ENCODE measurements at regions not wholly inside any gene's neighbourhood (a gene's known extent, or its start where the extent isn't known, plus 50 kb on each side); places are given as distances from the start of the nearest gene placed in this dataset.
A peak's percentile ranks its signal among the peaks of the same experiment; 100 is the strongest.

DNA sequence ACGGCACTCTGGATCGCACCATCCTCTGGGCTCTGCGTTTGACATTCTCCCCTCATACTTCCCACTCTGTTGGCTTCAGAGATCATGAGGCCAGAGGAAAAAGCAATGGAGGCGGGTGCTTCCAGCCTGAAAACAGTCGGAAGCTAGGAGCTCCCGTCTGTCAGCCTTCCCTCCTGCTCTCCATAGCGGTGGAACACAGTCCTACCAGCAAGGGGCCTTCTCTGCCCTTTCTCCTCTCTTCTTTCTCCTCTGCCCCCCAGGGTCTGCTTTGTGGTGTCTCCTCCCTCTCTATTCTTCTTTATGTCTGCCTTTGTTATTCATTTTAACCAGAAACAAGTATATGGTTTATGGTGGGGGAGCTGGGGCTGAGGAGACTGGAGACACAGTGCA lies 152.5 kb upstream of the NFIB start:
- DNase-seq (no peak), ATAC-seq (no peak)
- H3K27ac ChIP-seq = no peak overlapping the region
- no peak overlapping the region for H3K4me3 ChIP-seq
- TF ChIP-seq, protein P1, sequence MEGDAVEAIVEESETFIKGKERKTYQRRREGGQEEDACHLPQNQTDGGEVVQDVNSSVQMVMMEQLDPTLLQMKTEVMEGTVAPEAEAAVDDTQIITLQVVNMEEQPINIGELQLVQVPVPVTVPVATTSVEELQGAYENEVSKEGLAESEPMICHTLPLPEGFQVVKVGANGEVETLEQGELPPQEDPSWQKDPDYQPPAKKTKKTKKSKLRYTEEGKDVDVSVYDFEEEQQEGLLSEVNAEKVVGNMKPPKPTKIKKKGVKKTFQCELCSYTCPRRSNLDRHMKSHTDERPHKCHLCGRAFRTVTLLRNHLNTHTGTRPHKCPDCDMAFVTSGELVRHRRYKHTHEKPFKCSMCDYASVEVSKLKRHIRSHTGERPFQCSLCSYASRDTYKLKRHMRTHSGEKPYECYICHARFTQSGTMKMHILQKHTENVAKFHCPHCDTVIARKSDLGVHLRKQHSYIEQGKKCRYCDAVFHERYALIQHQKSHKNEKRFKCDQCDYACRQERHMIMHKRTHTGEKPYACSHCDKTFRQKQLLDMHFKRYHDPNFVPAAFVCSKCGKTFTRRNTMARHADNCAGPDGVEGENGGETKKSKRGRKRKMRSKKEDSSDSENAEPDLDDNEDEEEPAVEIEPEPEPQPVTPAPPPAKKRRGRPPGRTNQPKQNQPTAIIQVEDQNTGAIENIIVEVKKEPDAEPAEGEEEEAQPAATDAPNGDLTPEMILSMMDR (IDR thresholded peaks at IDR 0.05) = no peak
- H3K4me1 ChIP-seq = no peaks in the 10 kb centered on the region
- H3K9me3 ChIP-seq = no peaks in the 10 kb centered on the region
- intact Hi-C loops (cut with DNase I) = no loop called here
- no peaks in the 10 kb centered on the region for H3K27me3 ChIP-seq
- no peaks in the 10 kb centered on the region for H3K36me3 ChIP-seq

DNA sequence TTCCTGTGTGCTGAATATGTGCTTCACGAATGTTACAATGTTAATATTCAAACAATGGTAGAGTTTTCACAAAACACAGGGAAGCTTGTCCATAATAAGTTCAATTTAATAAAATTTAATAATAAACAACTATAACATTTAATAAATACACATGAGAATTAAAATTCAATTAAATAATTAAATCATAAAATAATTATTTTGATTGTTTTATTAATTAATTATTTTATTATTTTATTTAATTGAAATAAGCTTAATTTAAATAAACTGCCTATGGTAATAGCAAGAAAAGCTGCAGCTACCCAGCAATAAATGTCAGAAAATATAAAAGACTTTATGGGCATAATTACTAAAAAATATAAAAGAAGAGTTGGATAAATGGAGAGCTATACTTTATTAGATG lies 149.0 kb upstream of the NFIB start:
- Histone ChIP-seq H3K4me1 (no peaks in the 10 kb centered on the region), H3K9me3 (no peaks in the 10 kb centered on the region), H3K27ac (no peak overlapping the region), H3K27me3 (no peaks in the 10 kb centered on the region), H3K4me3 (no peak overlapping the region), H3K36me3 (no peaks in the 10 kb centered on the region)
- DNase-seq = no peak
- TF ChIP-seq, protein P1 (IDR thresholded peaks at IDR 0.05) = no peak
- ATAC-seq = no peak
- intact Hi-C loops (cut with DNase I) = no loop called here

DNA sequence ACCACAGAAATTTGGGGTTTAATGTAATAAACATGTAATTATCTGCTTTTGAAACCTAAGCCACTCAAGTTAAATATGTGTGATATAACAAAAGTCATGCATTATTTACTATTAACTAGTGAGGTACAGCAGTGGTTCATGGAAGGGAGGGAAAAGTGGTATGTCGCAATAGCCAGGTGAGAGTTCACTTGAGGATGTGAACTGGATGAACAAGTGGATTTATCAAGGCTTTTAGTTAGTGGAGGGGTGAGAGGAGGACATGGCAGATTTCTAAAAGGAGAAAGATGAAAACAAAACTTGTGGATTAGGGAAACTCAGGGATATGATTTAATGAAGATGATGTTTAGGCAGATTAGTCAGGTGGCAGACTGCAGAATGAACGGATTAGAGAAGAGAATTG lies 141.3 kb upstream of the NFIB start:
- TF ChIP-seq, protein P1 (IDR thresholded peaks at IDR 0.05) = no peak
- no peak for DNase-seq
- peak; percentile 49 for ATAC-seq

DNA sequence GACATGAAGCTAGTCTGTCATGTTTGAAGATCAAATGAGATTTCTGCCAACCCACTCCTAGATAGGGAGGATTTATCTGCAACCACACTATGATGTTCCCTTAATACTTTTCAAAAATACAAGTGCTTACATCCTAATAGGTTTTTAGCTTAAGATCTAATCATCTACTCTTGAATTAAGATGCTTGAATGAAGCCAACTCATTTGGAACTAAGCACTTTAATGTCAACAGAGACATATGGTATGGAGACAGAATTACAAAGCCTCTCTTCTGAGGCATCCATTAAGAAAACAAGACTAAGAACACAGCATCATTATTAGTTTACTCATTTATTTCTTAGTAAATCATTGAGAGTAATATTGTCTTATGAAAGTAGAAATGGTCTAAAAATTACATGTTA lies 139.3 kb upstream of the NFIB start:
- intact Hi-C loops (cut with DNase I) = no loop called here
- DNase-seq = no peak
- ATAC-seq = no peak
- Histone ChIP-seq H3K4me1 (no peaks in the 10 kb centered on the region), H3K9me3 (no peaks in the 10 kb centered on the region), H3K27ac (no peak overlapping the region), H3K4me3 (no peak overlapping the region), H3K27me3 (no peaks in the 10 kb centered on the region), H3K36me3 (no peaks in the 10 kb centered on the region)
- TF ChIP-seq, protein P1 (IDR thresholded peaks at IDR 0.05) = no peak

More for the DNA sequence above, 141.3 kb upstream of the NFIB start:
- Histone ChIP-seq H3K27me3 (no peaks in the 10 kb centered on the region), H3K4me1 (no peaks in the 10 kb centered on the region), H3K27ac (no peak overlapping the region), H3K4me3 (no peak overlapping the region), H3K36me3 (no peaks in the 10 kb centered on the region), H3K9me3 (no peaks in the 10 kb centered on the region)
- intact Hi-C loops (cut with DNase I) = no loop called here

DNA sequence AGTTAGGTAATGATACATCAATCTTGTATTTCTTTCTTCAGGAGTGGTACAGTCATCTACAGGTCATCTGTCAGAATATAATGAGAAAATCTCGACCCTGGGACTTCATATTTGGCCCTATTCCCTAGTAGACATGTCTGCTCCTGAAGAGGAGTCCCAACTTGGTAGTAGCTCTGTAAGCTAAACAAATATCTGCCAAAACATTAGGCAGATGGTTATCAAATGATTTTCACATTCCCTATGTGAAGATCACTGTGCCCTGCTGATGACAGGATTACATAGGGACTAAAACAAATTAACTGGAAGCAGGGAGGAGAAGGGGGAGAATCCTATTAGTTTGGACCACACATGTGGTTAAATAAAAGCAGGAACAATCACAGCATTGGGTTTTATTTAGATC lies 138.6 kb upstream of the NFIB start:
- Histone ChIP-seq H3K4me3 (no peak overlapping the region), H3K27me3 (no peaks in the 10 kb centered on the region), H3K4me1 (no peaks in the 10 kb centered on the region), H3K27ac (no peak overlapping the region), H3K36me3 (no peaks in the 10 kb centered on the region), H3K9me3 (no peaks in the 10 kb centered on the region)
- DNase-seq (no peak), ATAC-seq (no peak)
- intact Hi-C loops (cut with DNase I) = no loop called here
- TF ChIP-seq, protein P1 (IDR thresholded peaks at IDR 0.05) = no peak

DNA sequence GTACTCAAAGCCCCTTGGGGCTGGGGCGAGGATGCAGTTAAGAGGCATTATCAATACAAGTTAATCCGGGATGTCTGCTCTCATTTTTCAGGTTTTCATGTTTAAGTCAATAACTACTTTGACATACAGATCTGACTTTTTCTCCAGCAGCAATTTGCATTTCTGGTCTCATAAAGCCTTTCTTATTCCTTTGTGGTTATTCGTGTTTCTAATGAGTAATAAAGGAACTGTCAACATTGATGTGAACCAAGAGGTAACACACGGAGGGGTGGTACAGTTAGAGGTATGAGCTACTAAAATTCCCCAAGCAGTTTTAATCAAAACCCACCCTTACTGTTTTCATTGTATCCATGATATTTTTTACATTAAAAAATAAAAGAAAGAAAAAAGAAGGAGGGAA lies 138.0 kb upstream of the NFIB start:
- DNase-seq (no peak), ATAC-seq (no peak)
- intact Hi-C loops (cut with DNase I) = no loop called here
- Histone ChIP-seq H3K4me1 (no peaks in the 10 kb centered on the region), H3K36me3 (no peaks in the 10 kb centered on the region), H3K4me3 (no peak overlapping the region), H3K27ac (no peak overlapping the region), H3K27me3 (no peaks in the 10 kb centered on the region), H3K9me3 (no peaks in the 10 kb centered on the region)
- TF ChIP-seq, protein P1 (IDR thresholded peaks at IDR 0.05) = no peak

Data from upper lobe of right lung (tissue), 1 donor.